OCI-LY3 (cell line): ENCODE measurements at regions not wholly inside any gene's neighbourhood (a gene's known extent, or its start where the extent isn't known, plus 50 kb on each side); places are given as distances from the start of the nearest gene placed in this dataset.

Source experiments
- H2AFZ ChIP-seq: fragments of 200-600, 300-600 bp; shearing (Covaris generic); 2 replicates; pipeline ENCODE4 v1.6.0; 2014; ENCODE audit warnings: antibody characterized with exemption, low read depth, low read length
- H3K27ac ChIP-seq: fragments of 200-600, 300-600 bp; sonication (generic); 2 replicates; pipeline ENCODE4 v1.5.1; 2014; ENCODE audit warnings: mild to moderate bottlenecking, low read length, moderate library complexity, mixed read lengths
- H3K27me3 ChIP-seq: fragments of 200-600, 300-600 bp; sonication (generic); 2 replicates; pipeline ENCODE4 v1.6.1; 2014; ENCODE audit warnings: low read depth, low read length, mixed read lengths
- H3K36me3 ChIP-seq: fragments of 200-600, 300-600 bp; sonication (generic); replicated peaks from 2 replicates; pipeline ENCODE3; 2014; ENCODE audit warnings: low read depth, low read length, mixed read lengths
- H3K4me1 ChIP-seq: fragments of 300-600, 200-600 bp; sonication (generic); 2 replicates; pipeline ENCODE4 v1.6.1; 2014; ENCODE audit warnings: low read length, mixed read lengths
- H3K4me2 ChIP-seq: fragments of 200-600, 300-600 bp; sonication (generic); 2 replicates; pipeline ENCODE4 v1.6.1; 2014; ENCODE audit warnings: low read length, mixed read lengths
- H3K4me3 ChIP-seq: fragments of 300-600, 200-600 bp; sonication (generic); 2 replicates; pipeline ENCODE4 v1.5.1; 2014; ENCODE audit warnings: antibody characterized with exemption, mild to moderate bottlenecking, low read length, moderate library complexity
- H3K79me2 ChIP-seq: fragments of 300-600, 200-600 bp; shearing (Covaris generic); 2 replicates; pipeline ENCODE4 v1.6.1; 2014; ENCODE audit warnings: mild to moderate bottlenecking, low read length, mixed read lengths
- H3K9ac ChIP-seq: fragments of 300-600, 200-600 bp; shearing (Covaris generic); 2 replicates; pipeline ENCODE4 v1.6.0; 2014; ENCODE audit warnings: mild to moderate bottlenecking, low read length, moderate library complexity
- H3K9me3 ChIP-seq: fragments of 200-600, 300-600 bp; shearing (Covaris generic); 2 replicates; pipeline ENCODE4 v1.6.1; 2014; ENCODE audit warnings: low read length, mixed read lengths; ENCODE audit not compliant: insufficient read depth
- H4K20me1 ChIP-seq: fragments of 200-600, 300-600 bp; sonication (generic); 2 replicates; pipeline ENCODE4 v1.6.1; 2016; ENCODE audit warnings: low read length, mixed read lengths; ENCODE audit not compliant: insufficient read depth
- EZH2phosphoT487 ChIP-seq: fragments of 200-600 bp; shearing (Covaris generic); IDR thresholded peaks from 2 replicates; pipeline ENCODE4 v1.6.1; 2018; ENCODE audit warnings: antibody characterized with exemption, mixed run types, low read depth
- TF ChIP-seq, protein P1 (sequence below): fragments of 200-600, 300-600 bp; sonication (generic); IDR thresholded peaks from 2 replicates; pipeline ENCODE4 v1.5.1; 2014; ENCODE audit warnings: antibody characterized with exemption, low read length, low read depth

DNA sequence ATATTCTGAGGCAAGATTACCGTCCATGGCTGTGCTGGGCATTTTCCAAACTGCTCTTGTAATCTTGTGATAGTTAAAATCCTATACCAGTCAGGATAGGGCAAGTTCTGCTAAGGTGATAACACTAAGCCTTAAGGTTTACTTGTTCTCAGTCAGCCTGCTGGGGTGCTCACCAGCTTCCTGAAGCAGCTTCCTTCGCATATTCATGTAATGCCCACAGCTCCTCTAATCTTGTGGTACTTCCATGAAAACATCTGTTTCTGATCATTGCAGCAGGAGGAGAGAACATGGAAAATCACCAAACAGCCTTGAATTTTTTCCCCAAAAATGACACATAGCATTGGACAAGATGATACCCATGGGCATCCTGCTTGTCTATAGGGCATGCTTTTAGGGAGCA lies 473.2 kb downstream of the MED10 start:
- Histone ChIP-seq H2AFZ (no peak overlapping the region), H3K9ac (no peak overlapping the region), H3K4me3 (no peak overlapping the region), H4K20me1 (no peaks in the 10 kb centered on the region), H3K27ac (no peak overlapping the region), H3K4me2 (no peak overlapping the region), H3K79me2 (no peaks in the 10 kb centered on the region), H3K9me3 (no peaks in the 10 kb centered on the region), H3K36me3 (no peaks in the 10 kb centered on the region), H3K27me3 (no peaks in the 10 kb centered on the region), H3K4me1 (no peaks in the 10 kb centered on the region)
- no peak for TF ChIP-seq EZH2phosphoT487
- TF ChIP-seq, protein P1, sequence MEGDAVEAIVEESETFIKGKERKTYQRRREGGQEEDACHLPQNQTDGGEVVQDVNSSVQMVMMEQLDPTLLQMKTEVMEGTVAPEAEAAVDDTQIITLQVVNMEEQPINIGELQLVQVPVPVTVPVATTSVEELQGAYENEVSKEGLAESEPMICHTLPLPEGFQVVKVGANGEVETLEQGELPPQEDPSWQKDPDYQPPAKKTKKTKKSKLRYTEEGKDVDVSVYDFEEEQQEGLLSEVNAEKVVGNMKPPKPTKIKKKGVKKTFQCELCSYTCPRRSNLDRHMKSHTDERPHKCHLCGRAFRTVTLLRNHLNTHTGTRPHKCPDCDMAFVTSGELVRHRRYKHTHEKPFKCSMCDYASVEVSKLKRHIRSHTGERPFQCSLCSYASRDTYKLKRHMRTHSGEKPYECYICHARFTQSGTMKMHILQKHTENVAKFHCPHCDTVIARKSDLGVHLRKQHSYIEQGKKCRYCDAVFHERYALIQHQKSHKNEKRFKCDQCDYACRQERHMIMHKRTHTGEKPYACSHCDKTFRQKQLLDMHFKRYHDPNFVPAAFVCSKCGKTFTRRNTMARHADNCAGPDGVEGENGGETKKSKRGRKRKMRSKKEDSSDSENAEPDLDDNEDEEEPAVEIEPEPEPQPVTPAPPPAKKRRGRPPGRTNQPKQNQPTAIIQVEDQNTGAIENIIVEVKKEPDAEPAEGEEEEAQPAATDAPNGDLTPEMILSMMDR, result no peak

DNA sequence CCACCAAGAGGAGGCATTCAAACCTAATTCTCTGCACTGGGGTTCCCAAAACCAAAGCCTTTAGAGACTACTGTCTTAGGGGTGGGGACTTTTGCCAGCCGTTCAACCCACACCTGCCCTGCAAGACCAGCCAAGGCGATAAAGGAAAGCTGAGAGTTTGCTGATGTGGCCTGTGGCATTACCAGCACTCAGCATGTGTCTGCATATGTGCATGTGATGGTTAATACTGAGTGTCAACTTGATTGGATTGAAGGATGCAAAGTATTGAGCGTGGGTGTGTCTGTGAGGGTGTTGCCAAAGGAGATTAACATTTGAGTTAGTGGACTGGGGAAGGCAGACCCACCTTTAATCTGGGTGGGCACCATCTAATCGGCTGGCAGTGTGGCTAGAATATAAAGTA lies 474.2 kb downstream of the MED10 start:
- no peak overlapping the region for H3K4me3 ChIP-seq
- H3K36me3 ChIP-seq, result no peaks in the 10 kb centered on the region
- no peaks in the 10 kb centered on the region for H3K27me3 ChIP-seq
- TF ChIP-seq, protein P1, result no peak
- no peak for TF ChIP-seq EZH2phosphoT487
- no peak overlapping the region for H3K27ac ChIP-seq
- H3K9me3 ChIP-seq, result no peaks in the 10 kb centered on the region
- H3K4me1 ChIP-seq, result no peaks in the 10 kb centered on the region
- H3K9ac ChIP-seq, result no peak overlapping the region
- H2AFZ ChIP-seq, result no peak overlapping the region
- no peaks in the 10 kb centered on the region for H3K79me2 ChIP-seq
- H4K20me1 ChIP-seq, result no peaks in the 10 kb centered on the region
- no peak overlapping the region for H3K4me2 ChIP-seq

DNA sequence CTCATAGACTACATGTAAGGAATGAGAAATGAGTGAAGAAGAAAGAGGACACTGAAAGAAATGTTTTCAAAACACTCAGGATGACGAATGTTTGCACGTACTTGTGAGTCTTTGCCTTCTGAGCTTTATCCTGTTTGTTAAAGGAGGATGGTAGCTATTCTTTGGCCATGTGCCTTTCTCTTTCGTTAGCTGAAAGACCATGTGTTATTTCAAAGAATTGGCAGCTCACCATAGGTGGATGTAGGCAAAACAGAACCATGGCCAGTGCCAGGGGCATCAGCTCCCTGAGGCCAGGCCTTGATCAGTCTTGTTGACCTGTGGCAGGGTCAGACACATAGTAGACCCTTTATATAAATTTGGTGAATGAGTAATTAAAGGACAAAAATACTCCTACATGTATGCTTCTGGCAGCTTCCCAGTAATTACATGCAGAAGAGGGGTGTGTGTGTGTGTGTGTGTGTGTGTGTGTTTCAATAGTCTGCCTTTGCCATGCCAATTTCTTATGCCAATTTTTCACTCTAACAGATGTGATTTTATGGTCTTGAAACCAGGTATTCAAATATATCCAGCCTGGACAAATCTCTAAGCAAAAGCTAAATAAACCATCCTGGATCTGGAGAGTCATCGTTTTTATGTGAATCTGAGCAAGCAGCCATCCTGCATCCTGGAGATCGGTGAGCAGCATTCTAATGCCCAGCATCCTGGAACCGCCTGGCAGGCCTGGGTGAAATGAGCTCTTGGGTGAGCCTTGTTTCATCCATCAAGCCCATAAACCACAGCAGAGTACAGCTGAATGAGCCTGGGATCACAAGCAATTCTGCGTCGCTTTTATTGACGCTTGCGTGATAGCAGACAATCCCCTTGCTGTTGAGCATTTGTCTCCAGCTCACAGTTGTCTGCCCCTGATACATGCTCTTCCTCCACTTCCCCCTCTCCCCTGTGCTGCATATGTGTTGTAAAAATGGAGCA lies 475.4 kb downstream of the MED10 start:
- no peak for TF ChIP-seq EZH2phosphoT487
- TF ChIP-seq, protein P1, result no peak
- Histone ChIP-seq H3K9me3 (no peaks in the 10 kb centered on the region), H3K79me2 (no peaks in the 10 kb centered on the region), H3K4me3 (no peak overlapping the region), H3K4me1 (no peaks in the 10 kb centered on the region), H3K9ac (no peak overlapping the region), H3K27ac (no peak overlapping the region), H4K20me1 (no peaks in the 10 kb centered on the region), H2AFZ (no peak overlapping the region), H3K36me3 (no peaks in the 10 kb centered on the region), H3K4me2 (no peak overlapping the region), H3K27me3 (no peaks in the 10 kb centered on the region)

DNA sequence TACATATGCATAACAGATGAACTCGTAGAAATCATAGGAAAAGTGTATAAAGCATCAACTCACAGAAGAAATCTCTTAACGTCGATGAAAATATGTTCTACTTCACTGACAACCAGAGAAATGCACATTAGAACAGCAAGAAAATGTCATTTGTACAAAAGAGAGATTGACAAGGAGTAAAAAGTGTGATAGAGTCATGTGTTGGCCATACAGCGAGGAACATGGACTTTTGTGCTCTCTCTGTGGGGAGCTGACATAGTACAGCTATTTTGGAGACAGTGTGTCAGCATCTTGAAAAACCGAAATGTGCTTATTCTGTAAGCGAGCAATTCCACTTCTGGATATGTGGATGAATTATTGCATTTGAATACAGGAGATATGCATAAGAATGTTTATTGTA lies 477.9 kb downstream of the ICE1 start:
- Histone ChIP-seq H4K20me1 (no peaks in the 10 kb centered on the region), H2AFZ (no peak overlapping the region), H3K4me1 (no peaks in the 10 kb centered on the region), H3K9ac (no peak overlapping the region), H3K9me3 (no peaks in the 10 kb centered on the region), H3K79me2 (no peaks in the 10 kb centered on the region), H3K27me3 (no peaks in the 10 kb centered on the region), H3K36me3 (no peaks in the 10 kb centered on the region), H3K4me3 (no peak overlapping the region), H3K4me2 (no peak overlapping the region), H3K27ac (no peak overlapping the region)
- TF ChIP-seq, protein P1, result no peak
- TF ChIP-seq EZH2phosphoT487, result no peak
